ENCODE measurements at regions not wholly inside any gene's neighbourhood (a gene's known extent, or its start where the extent isn't known, plus 50 kb on each side); places are given as distances from the start of the nearest gene placed in this dataset.

DNA sequence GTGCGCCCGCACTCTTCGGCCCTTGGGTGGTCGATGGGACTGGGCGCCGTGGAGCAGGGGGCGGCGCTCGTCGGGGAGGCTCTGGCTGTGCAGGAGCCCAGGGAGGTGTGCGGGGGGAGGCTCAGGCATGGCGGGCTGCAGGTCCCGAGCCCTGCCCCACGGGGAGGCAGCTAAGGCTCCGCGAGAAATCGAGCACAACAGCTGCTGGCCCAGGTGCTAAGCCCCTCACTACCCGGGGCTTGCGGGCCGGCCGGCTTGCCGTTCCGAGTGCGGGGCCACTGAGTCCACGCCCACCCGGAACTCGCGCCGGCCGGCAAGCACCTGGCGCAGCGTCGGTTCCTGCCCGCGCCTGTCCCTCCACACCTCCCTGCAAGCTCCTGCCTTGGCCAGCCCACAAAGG lies 462.3 kb upstream of the JARID2 start:
- H3K4me1 ChIP-seq (ENCODE audit: insufficient read depth): peaks cover 23% of the 10 kb centered on the region
- H3K36me3 ChIP-seq (ENCODE audit: insufficient read depth): no peaks in the 10 kb centered on the region
- no peak for DNase-seq (ENCODE audit: low spot score)
- 0 out of 3 replicates have a peak, but pooled peaks cover 8% of the 10 kb centered on the region for H3K9me3 Mint-ChIP-seq
- H3K27me3 ChIP-seq (ENCODE audit: insufficient read depth): no peaks in the 10 kb centered on the region
- H3K36me3 Mint-ChIP-seq (ENCODE audit: low read depth): peaks cover 8% of the 10 kb centered on the region
- H3K27me3 Mint-ChIP-seq (ENCODE audit: insufficient read depth, low read depth, poor library complexity): peaks cover 15% of the 10 kb centered on the region
- H3K9me2 ChIP-seq (ENCODE audit: insufficient read depth): no peaks in the 10 kb centered on the region
- peaks cover 10% of the 10 kb centered on the region; the same call in 1 of the 2 replicates for H3F3A ChIP-seq (replicated peaks; ENCODE audit: low read depth)
- H3K4me2 ChIP-seq: no peak overlapping the region
- peak overlapping the region; percentile 99 for H3K27ac ChIP-seq (ENCODE audit: low read depth)
- H3K27ac Mint-ChIP-seq: no peak overlapping the region
- ATAC-seq: no peak
- peaks cover 65% of the 10 kb centered on the region for H3K4me1 Mint-ChIP-seq
- no peak overlapping the region for H3K4me3 ChIP-seq
- H3K79me2 ChIP-seq (replicated peaks; ENCODE audit: insufficient read depth): 0 out of 2 replicates have a peak, but pooled peaks cover 4% of the 10 kb centered on the region
- no peak overlapping the region for H2AFZ ChIP-seq
- no peaks in the 10 kb centered on the region for H4K20me1 ChIP-seq (replicated peaks; ENCODE audit: insufficient read depth)
- no peak overlapping the region for H3K4me3 Mint-ChIP-seq
- TF ChIP-seq STAT1 (IDR thresholded peaks at IDR 0.05; ENCODE audit: unreplicated experiment): no peak
- TF ChIP-seq, protein P1, sequence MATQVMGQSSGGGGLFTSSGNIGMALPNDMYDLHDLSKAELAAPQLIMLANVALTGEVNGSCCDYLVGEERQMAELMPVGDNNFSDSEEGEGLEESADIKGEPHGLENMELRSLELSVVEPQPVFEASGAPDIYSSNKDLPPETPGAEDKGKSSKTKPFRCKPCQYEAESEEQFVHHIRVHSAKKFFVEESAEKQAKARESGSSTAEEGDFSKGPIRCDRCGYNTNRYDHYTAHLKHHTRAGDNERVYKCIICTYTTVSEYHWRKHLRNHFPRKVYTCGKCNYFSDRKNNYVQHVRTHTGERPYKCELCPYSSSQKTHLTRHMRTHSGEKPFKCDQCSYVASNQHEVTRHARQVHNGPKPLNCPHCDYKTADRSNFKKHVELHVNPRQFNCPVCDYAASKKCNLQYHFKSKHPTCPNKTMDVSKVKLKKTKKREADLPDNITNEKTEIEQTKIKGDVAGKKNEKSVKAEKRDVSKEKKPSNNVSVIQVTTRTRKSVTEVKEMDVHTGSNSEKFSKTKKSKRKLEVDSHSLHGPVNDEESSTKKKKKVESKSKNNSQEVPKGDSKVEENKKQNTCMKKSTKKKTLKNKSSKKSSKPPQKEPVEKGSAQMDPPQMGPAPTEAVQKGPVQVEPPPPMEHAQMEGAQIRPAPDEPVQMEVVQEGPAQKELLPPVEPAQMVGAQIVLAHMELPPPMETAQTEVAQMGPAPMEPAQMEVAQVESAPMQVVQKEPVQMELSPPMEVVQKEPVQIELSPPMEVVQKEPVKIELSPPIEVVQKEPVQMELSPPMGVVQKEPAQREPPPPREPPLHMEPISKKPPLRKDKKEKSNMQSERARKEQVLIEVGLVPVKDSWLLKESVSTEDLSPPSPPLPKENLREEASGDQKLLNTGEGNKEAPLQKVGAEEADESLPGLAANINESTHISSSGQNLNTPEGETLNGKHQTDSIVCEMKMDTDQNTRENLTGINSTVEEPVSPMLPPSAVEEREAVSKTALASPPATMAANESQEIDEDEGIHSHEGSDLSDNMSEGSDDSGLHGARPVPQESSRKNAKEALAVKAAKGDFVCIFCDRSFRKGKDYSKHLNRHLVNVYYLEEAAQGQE (IDR thresholded peaks at IDR 0.05; ENCODE audit: unreplicated experiment): no peak
- TF ChIP-seq JUNB (IDR thresholded peaks at IDR 0.05; ENCODE audit: unreplicated experiment): no peak
- no peak for TF ChIP-seq POLR2AphosphoS5 (IDR thresholded peaks at IDR 0.05; ENCODE audit: low read depth)
- TF ChIP-seq, protein P2, sequence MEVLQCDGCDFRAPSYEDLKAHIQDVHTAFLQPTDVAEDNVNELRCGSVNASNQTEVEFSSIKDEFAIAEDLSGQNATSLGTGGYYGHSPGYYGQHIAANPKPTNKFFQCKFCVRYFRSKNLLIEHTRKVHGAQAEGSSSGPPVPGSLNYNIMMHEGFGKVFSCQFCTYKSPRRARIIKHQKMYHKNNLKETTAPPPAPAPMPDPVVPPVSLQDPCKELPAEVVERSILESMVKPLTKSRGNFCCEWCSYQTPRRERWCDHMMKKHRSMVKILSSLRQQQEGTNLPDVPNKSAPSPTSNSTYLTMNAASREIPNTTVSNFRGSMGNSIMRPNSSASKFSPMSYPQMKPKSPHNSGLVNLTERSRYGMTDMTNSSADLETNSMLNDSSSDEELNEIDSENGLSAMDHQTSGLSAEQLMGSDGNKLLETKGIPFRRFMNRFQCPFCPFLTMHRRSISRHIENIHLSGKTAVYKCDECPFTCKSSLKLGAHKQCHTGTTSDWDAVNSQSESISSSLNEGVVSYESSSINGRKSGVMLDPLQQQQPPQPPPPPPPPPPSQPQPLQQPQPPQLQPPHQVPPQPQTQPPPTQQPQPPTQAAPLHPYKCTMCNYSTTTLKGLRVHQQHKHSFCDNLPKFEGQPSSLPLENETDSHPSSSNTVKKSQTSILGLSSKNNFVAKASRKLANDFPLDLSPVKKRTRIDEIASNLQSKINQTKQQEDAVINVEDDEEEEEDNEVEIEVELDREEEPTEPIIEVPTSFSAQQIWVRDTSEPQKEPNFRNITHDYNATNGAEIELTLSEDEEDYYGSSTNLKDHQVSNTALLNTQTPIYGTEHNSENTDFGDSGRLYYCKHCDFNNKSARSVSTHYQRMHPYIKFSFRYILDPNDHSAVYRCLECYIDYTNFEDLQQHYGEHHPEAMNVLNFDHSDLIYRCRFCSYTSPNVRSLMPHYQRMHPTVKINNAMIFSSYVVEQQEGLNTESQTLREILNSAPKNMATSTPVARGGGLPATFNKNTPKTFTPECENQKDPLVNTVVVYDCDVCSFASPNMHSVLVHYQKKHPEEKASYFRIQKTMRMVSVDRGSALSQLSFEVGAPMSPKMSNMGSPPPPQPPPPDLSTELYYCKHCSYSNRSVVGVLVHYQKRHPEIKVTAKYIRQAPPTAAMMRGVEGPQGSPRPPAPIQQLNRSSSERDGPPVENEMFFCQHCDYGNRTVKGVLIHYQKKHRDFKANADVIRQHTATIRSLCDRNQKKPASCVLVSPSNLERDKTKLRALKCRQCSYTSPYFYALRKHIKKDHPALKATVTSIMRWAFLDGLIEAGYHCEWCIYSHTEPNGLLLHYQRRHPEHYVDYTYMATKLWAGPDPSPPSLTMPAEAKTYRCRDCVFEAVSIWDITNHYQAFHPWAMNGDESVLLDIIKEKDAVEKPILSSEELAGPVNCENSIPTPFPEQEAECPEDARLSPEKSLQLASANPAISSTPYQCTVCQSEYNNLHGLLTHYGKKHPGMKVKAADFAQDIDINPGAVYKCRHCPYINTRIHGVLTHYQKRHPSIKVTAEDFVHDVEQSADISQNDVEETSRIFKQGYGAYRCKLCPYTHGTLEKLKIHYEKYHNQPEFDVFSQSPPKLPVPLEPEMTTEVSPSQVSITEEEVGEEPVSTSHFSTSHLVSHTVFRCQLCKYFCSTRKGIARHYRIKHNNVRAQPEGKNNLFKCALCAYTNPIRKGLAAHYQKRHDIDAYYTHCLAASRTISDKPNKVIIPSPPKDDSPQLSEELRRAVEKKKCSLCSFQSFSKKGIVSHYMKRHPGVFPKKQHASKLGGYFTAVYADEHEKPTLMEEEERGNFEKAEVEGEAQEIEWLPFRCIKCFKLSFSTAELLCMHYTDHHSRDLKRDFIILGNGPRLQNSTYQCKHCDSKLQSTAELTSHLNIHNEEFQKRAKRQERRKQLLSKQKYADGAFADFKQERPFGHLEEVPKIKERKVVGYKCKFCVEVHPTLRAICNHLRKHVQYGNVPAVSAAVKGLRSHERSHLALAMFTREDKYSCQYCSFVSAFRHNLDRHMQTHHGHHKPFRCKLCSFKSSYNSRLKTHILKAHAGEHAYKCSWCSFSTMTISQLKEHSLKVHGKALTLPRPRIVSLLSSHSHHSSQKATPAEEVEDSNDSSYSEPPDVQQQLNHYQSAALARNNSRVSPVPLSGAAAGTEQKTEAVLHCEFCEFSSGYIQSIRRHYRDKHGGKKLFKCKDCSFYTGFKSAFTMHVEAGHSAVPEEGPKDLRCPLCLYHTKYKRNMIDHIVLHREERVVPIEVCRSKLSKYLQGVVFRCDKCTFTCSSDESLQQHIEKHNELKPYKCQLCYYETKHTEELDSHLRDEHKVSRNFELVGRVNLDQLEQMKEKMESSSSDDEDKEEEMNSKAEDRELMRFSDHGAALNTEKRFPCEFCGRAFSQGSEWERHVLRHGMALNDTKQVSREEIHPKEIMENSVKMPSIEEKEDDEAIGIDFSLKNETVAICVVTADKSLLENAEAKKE (CRISPR knock-in tag; IDR thresholded peaks at IDR 0.05): no peak
- TF ChIP-seq EZH2phosphoT487 (IDR thresholded peaks at IDR 0.05; ENCODE audit: unreplicated experiment): no peak
- TF ChIP-seq, protein P3, sequence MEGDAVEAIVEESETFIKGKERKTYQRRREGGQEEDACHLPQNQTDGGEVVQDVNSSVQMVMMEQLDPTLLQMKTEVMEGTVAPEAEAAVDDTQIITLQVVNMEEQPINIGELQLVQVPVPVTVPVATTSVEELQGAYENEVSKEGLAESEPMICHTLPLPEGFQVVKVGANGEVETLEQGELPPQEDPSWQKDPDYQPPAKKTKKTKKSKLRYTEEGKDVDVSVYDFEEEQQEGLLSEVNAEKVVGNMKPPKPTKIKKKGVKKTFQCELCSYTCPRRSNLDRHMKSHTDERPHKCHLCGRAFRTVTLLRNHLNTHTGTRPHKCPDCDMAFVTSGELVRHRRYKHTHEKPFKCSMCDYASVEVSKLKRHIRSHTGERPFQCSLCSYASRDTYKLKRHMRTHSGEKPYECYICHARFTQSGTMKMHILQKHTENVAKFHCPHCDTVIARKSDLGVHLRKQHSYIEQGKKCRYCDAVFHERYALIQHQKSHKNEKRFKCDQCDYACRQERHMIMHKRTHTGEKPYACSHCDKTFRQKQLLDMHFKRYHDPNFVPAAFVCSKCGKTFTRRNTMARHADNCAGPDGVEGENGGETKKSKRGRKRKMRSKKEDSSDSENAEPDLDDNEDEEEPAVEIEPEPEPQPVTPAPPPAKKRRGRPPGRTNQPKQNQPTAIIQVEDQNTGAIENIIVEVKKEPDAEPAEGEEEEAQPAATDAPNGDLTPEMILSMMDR (conservative IDR thresholded peaks at IDR 0.05; ENCODE audit: low read depth in 2 of 2): no peak
- TF ChIP-seq, protein P4, sequence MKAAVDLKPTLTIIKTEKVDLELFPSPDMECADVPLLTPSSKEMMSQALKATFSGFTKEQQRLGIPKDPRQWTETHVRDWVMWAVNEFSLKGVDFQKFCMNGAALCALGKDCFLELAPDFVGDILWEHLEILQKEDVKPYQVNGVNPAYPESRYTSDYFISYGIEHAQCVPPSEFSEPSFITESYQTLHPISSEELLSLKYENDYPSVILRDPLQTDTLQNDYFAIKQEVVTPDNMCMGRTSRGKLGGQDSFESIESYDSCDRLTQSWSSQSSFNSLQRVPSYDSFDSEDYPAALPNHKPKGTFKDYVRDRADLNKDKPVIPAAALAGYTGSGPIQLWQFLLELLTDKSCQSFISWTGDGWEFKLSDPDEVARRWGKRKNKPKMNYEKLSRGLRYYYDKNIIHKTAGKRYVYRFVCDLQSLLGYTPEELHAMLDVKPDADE (IDR thresholded peaks at IDR 0.05): no peak
- TF ChIP-seq EZH2 (IDR thresholded peaks at IDR 0.05; ENCODE audit: low read depth, unreplicated experiment): no peak
- TF ChIP-seq ZNF331 (CRISPR knock-in tag; IDR thresholded peaks at IDR 0.05; ENCODE audit: low read depth): no peak
- TF ChIP-seq CREB1 (CRISPR knock-in tag; IDR thresholded peaks at IDR 0.05; ENCODE audit: low read depth): no peak
- no peak for TF ChIP-seq ZNF114 (CRISPR knock-in tag; IDR thresholded peaks at IDR 0.05)
- no peak for TF ChIP-seq NANOG (IDR thresholded peaks at IDR 0.05; ENCODE audit: borderline replicate concordance)
